Dedifferentiated amniotic fluid mesenchymal stem cell (primary cell): ENCODE measurements at regions not wholly inside any gene's neighbourhood (a gene's known extent, or its start where the extent isn't known, plus 50 kb on each side); places are given as distances from the start of the nearest gene placed in this dataset.
"Not testable (repeated sequence)": the region's sequence is repeated elsewhere in the genome, so short reads cannot be mapped to it uniquely, and the experiment has no call there.

Experiments
- DNase-seq: peaks from one replicate; pipeline ENCODE4 v3.0.0-alpha.2; 2016; ENCODE audit errors: extremely low spot score

DNA sequence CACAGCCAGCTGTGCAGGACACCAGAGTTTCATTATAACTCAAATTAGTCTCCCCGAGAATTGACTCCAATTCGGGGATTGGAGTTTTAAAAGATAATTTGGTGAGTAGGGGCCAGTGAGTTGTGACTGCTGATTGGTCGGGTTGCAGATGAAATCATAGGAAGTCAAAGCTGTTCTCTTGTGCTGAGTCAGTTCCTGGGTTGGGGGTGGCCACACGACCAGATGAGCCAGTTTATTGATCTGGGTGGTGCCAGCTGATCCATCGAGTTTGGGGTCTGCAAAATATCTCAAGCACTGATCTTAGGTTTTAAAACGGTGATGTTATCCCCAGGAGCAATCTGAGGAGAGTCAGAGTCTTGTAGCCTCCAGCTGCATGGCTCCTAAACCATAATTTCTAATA lies 82.7 kb upstream of the SLC66A3 start:
- no peak for DNase-seq

GRCh38 chr2:11073251-11073650 lies 82.0 kb upstream of the SLC66A3 start:
- no peak for DNase-seq

- peak; percentile 46 for DNase-seq
These were observed 81.5 kb upstream of the SLC66A3 start for GRCh38 chr2:11073776-11074175.

DNA sequence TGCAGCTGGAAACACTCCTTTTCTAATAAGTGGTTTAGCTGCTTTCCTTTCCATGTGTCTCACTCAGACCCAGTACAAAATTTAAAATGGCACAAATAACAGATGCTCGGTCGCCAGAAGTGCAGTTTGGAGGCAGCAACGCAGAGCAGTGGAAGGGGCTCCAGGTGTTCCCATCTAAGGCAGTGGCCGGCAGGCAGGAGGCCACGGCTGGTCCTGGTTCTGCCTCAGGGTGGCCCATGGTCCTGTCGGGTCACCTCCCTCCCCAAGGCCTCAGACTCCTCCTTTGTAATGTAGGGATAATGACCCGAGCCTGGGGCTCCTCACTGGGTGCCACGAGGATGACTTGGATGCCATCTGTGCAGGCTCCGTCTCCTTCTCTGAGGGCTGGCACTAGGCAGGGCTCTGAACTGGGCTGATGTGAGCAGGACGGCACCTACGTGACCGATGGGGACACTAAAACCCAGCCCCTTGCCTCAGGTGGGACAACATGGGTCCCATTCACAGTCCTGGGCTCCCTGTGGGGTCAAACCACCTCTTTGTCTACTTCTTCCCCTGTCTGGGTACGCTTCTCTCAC lies 80.9 kb upstream of the SLC66A3 start:
- no peak for DNase-seq

- no peak for DNase-seq
These were observed 80.0 kb upstream of the SLC66A3 start for GRCh38 chr2:11075221-11075620.

DNA sequence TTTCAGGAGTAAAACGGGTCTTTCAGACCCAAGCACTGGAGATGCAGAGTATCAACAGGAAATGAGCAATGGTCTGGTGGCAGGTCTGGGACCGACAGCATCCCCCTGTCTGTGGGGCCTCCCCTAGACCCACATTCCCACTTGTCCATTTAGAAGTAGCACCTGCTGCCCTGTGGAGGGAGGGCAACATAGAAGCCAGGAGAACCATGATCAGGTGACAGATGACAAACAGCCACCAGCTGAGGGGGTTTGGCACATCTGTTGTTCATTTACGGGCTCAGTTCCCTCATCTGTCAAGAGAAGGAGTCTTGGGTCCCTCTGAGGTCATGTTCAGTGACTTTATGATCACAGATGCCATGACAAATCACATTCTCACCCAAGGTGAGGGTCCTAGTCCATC lies 77.9 kb upstream of the SLC66A3 start:
- no peak for DNase-seq

- DNase-seq, result no peak
These were observed 76.0 kb upstream of the SLC66A3 start for GRCh38 chr2:11079136-11079824.

GRCh38 chr2:11080253-11081115 lies 74.8 kb upstream of the SLC66A3 start:
- no peak for DNase-seq

- DNase-seq, result no peak
These were observed 72.4 kb upstream of the SLC66A3 start for GRCh38 chr2:11082880-11083279.

GRCh38 chr2:11088821-11089220 lies 66.4 kb upstream of the SLC66A3 start:
- DNase-seq, result not testable (repeated sequence)

GRCh38 chr2:11090187-11090586 lies 65.1 kb upstream of the SLC66A3 start:
- DNase-seq, result no peak

GRCh38 chr2:11092701-11093335 lies 62.4 kb upstream of the SLC66A3 start:
- no peak for DNase-seq

DNA sequence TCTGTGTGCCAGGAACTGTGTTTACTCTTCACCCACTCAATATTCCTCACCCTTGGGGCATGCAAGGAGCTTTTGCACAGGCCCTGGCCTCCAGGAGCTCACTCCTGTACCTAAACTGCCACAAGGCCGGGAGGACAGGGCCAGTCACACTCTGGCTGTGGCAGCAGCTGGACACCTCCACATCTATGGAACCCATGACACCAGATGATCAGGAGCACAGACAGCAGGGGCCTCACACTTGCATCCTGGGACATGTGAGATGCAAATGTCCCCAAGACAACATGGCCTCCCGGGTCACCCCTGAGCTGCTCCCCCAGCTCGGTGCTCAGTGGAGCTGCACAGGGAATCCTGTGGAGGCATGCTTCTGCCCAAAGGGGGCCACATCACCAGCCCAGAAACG lies 61.8 kb upstream of the SLC66A3 start:
- DNase-seq, result no peak

- no peak for DNase-seq
These were observed 61.1 kb upstream of the SLC66A3 start for GRCh38 chr2:11094021-11094810.

DNA sequence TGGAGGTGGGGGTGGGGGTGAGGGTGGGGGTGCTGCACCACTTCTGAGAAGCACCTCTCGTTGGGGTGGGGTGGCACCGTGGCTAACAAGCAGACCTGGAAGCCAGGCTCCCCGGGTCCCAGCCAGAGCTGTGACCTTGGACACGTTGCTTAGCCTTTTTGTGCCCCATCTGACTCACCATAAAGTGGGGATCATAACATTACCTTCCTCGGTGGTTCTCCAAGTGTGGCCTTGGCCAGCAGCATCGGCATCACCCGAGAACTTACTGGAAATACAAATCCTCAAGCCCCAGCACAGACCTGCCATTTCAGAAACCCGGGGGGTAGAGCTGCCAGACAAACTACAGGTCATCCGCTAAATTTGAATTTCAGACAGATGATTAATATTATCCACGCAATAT lies 58.7 kb upstream of the SLC66A3 start:
- no peak for DNase-seq

DNA sequence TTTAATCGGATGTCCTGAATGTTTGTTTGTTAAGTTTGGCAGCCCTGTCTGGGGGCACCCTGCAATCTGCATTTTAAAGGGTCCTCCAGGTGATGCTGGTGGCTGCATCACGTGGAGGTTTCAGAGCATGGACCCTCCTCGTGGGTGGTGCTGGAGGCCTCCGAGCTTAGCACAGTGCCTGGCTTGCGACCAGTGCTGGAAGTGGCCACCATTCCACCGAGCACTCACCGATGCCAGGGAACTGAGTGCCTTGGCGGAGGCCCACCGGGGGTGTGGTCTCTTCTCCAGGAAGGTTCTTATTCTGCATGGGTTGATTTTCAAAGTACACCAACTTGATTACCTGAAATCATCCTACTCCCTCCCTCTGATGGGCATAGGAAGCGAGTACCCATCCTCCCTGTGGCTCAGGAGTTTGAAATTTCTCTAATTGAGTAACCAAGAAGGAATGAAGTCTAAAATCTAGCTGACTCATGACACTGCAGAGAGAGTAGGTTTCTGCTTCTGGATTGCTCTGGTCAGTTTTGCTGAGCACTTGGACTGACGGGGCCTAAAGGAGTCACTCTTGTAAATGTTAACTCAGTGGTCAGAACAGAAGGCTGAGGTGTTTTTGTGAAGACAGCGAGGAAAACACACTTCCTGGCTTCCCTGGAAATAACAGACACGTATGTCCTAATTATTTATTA lies 58.1 kb upstream of the SLC66A3 start:
- peak; percentile 68 for DNase-seq

- DNase-seq, result no peak
These were observed 57.3 kb upstream of the SLC66A3 start for GRCh38 chr2:11097854-11098387.

- DNase-seq, result no peak
These were observed 55.9 kb upstream of the SLC66A3 start for GRCh38 chr2:11099122-11100065.

- DNase-seq, result no peak
These were observed 55.1 kb upstream of the SLC66A3 start for GRCh38 chr2:11100130-11100529.

- no peak for DNase-seq
These were observed 54.3 kb upstream of the SLC66A3 start for GRCh38 chr2:11100976-11101375.
